Retinal pigment epithelial cell (primary cell): ENCODE measurements at regions not wholly inside any gene's neighbourhood (a gene's known extent, or its start where the extent isn't known, plus 50 kb on each side); places are given as distances from the start of the nearest gene placed in this dataset.

Source experiments
- DNase-seq: peaks from one replicate; pipeline ENCODE4 v3.0.0-alpha.2; 2010; ENCODE audit warnings: low read depth
- H3K4me3 ChIP-seq: 2 replicates; pipeline ENCODE4 v1.5.1; 2011; ENCODE audit warnings: mild to moderate bottlenecking, low read length, control low read depth, moderate library complexity
- TF ChIP-seq, protein P1 (sequence below): conservative IDR thresholded peaks from 2 replicates; pipeline ENCODE4 v1.5.1; 2011; ENCODE audit warnings: low read depth, low read length, control low read depth, inconsistent platforms

DNA sequence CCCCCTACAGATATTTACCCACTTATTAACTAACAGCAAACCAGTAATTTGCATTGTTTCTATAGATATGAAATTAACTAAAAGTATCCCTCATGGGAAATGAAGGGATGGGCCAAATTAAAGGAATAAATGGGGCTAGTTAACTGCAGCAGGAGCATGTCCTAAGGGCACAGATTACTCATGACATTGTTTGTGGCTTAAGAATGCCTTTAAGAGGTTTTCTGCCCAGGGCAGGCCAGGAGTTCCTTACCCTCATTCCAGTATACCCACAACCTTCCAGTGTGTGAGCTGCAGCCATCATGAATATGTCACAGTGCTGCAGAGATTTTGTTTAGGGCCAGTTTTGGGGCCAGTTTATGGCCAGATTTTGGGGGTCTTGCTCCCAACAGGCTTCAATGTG lies 1101.9 kb downstream of the PRIM2 start:
- TF ChIP-seq, protein P1, sequence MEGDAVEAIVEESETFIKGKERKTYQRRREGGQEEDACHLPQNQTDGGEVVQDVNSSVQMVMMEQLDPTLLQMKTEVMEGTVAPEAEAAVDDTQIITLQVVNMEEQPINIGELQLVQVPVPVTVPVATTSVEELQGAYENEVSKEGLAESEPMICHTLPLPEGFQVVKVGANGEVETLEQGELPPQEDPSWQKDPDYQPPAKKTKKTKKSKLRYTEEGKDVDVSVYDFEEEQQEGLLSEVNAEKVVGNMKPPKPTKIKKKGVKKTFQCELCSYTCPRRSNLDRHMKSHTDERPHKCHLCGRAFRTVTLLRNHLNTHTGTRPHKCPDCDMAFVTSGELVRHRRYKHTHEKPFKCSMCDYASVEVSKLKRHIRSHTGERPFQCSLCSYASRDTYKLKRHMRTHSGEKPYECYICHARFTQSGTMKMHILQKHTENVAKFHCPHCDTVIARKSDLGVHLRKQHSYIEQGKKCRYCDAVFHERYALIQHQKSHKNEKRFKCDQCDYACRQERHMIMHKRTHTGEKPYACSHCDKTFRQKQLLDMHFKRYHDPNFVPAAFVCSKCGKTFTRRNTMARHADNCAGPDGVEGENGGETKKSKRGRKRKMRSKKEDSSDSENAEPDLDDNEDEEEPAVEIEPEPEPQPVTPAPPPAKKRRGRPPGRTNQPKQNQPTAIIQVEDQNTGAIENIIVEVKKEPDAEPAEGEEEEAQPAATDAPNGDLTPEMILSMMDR, result no peak
- no peak for DNase-seq
- H3K4me3 ChIP-seq, result no peak overlapping the region
